Left colon (tissue), 2 donors: ENCODE measurements at regions not wholly inside any gene's neighbourhood (a gene's known extent, or its start where the extent isn't known, plus 50 kb on each side); places are given as distances from the start of the nearest gene placed in this dataset.
"Not testable (repeated sequence)": the region's sequence is repeated elsewhere in the genome, so short reads cannot be mapped to it uniquely, and the experiment has no call there.

Experiments used
- ATAC-seq: fragments of 200-7000 bp; cut with Tn5 transposase; one replicate; pipeline ENCODE4 v1.9.1; 2020; ENCODE audit warnings: mild to moderate bottlenecking, moderate library complexity
- DNase-seq, 2 donors: peaks; one replicate each; pipeline ENCODE4 v3.0.0-alpha.2; 2020
- intact Hi-C, 2 donors: fragments of 100-400 bp; cut with DNase I in 1 of 2; cut with micrococcal nuclease in 1 of 2; formaldehyde crosslinking; loops; one replicate each; pipeline versions ENCODE4 v1.11.2 to v1.14.0; 2022; cut with DNase I, micrococcal nuclease
- donor health status: DM: no; HTN: no; CAD: no.
- donor health status: DM: yes; HTN: yes; CAD: no.

DNA sequence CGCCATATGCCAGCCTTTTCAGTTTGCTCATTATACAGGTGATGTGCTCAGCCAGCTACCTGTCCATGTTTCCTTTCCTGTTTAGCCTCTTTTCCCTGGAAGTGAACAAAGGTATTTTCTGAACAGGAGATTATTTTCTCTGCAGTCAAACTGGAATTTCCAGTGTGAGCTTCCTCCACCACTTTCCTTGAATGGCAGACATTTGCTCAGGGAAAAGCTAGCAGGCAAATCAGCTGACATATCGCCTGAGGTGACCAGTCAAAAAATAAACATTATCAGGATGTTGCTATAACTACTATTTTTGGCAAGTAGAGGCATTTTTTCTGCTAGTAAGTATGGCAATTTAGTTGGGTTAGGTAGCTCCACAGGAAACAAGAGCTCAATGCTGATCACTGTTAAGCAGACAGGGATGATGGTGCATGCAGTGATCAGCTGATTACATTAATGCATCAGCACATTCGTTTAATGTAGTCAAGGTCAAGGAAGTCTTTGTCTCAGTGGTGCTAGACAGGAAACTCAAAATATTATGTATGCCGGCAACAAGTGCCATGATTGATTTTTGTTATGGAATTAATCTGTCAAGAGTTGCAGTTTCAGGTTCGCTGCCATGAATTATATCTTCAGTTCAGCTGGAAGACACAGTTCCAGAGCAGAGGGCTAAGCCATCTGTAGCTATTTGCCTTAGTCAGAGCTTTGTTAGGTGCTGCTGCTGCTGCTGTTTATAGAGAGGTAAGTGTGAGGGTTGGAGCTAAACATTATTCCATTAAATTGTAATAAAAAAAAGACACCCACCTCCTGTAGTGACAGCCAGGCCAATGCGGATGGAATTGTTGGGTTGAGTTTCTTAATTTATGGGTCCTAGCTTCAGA, 179.7 kb upstream of the ST6GALNAC5 start:
- no peak for DNase-seq
- intact Hi-C loops: no loop called here
- ATAC-seq: no peak

DNA sequence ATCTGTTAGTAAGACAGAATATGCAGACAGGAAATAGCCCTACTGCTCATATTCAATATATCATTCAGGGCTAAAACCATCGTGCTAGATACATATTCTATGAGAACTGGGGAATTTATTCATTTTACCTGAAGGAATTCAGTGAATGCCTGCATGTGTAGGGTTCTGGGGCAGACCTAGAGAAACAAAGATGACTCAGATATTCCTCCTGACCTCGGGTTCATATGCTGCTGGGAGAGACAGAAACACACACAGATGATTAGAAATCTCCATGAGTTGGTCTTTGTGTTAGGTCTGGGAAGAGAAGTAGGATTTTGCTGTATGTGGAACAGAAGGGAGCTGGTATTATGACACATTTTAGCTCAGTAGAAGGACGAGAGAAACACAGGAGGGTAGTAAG, 176.5 kb upstream of the ST6GALNAC5 start:
- DNase-seq (no peak), ATAC-seq (no peak)
- intact Hi-C loops: no loop called here

- intact Hi-C loops: no loop called here
- ATAC-seq: no peak
- DNase-seq: no peak
These were observed 171.7 kb upstream of the ST6GALNAC5 start for GRCh38 chr1:76695535-76695934.

GRCh38 chr1:76697361-76697760, 169.9 kb upstream of the ST6GALNAC5 start:
- ATAC-seq: no peak
- intact Hi-C loops: no loop called here
- no peak for DNase-seq

DNA sequence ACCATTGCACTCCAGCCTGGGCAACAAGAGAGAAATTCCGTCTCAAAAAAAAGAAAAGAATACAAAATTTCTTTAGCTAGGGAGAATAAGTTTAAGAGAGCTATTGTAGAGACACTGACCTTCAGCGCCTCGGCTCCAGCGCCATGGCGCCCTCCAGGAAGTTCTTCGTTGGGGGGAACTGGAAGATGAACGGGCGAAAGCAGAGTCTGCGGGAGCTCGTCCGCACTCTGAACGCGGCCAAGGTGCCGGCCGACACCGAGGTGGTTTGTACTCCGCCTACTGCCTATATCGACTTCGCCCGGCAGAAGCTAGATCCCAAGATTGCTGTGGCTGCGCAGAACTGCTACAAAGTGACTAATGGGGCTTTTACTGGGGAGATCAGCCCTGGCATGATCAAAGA, 167.6 kb upstream of the ST6GALNAC5 start:
- DNase-seq, intact Hi-C loops, ATAC-seq: not testable (repeated sequence)

- ATAC-seq, intact Hi-C loops: not testable (repeated sequence)
These were observed 167.1 kb upstream of the ST6GALNAC5 start for GRCh38 chr1:76700200-76700599.

DNA sequence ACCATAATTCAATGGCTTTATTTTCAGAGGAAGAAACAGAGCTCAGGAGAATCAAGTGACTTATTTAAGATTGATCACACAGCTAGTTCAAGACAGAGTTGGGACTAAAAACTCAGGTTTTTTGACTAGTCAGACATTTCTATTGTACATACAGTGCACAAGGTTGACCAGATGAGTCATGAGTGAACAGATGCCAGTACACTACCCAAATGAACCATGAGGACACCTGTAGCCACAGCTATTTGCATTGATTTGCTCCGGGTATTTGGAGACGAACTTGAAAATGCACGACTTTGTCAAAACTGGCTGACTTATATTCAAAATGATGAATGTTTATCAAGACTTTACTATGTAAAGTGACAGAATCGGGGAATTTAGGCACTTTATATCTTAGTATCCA, 161.7 kb upstream of the ST6GALNAC5 start:
- intact Hi-C loops: no loop called here
- no peak for ATAC-seq
- DNase-seq: no peak

More at GRCh38 chr1:76700200-76700599, 167.1 kb upstream of the ST6GALNAC5 start:
- not testable (repeated sequence) for DNase-seq

GRCh38 chr1:76713535-76713934, 153.7 kb upstream of the ST6GALNAC5 start:
- intact Hi-C loops: no loop called here
- DNase-seq (no peak), ATAC-seq (no peak)

DNA sequence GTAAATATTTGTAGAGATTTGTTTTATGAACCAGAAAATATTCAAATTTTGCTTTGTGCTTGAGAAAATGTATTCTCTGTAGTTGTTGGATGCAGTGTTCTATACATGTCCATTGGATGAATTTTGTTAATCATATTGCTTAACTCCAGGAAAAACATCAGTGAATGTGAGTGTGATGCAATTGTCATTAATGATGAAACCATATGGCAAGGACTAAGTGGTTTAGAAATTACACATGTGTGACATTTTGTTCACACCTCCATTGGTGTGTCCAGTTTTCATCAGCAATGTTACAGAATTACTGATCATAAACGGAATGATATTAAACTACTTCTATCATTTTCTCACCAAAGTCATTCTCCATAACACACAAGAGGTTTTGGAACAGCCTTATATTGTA, 151.8 kb upstream of the ST6GALNAC5 start:
- no peak for DNase-seq

GRCh38 chr1:76723949-76724348, 143.3 kb upstream of the ST6GALNAC5 start:
- ATAC-seq: no peak
- intact Hi-C loops: no loop called here
- no peak for DNase-seq

More for the DNA sequence above, 151.8 kb upstream of the ST6GALNAC5 start:
- ATAC-seq: no peak
- intact Hi-C loops: no loop called here

- DNase-seq (no peak), ATAC-seq (no peak)
- intact Hi-C loops: no loop called here
These were observed 142.5 kb upstream of the ST6GALNAC5 start for GRCh38 chr1:76724816-76725215.

GRCh38 chr1:76725864-76726619, 141.2 kb upstream of the ST6GALNAC5 start:
- intact Hi-C loops: no loop called here
- ATAC-seq (peak; percentile 55), DNase-seq (no peak)

- ATAC-seq: no peak
- intact Hi-C loops: no loop called here
- DNase-seq: no peak
These were observed 139.8 kb upstream of the ST6GALNAC5 start for GRCh38 chr1:76727520-76727919.

- intact Hi-C loops: no loop called here
- DNase-seq (no peak), ATAC-seq (no peak)
These were observed 138.1 kb upstream of the ST6GALNAC5 start for GRCh38 chr1:76729142-76729541.

DNA sequence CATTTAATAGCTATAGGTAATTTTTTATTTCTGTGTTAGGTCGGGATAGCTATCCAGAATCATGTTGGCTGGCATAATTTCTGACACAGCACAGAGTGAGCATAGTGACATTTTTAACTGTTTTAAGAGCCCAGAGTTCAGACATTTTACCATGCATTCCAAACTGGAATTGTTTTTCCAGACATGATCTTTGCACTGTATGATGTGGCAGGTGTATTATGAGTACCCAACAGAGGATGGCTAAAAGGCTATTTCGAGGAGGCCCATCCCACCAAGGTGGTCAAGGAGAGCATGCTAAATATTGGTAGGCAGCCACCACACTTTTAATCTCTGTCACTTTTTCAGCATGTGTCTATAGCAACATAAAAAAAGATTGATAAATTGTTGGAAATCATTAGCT, 137.3 kb upstream of the ST6GALNAC5 start:
- ATAC-seq (no peak), DNase-seq (no peak)
- intact Hi-C loops: no loop called here

- DNase-seq, ATAC-seq, intact Hi-C loops: not testable (repeated sequence)
These were observed 128.9 kb upstream of the ST6GALNAC5 start for GRCh38 chr1:76738355-76738754.

- ATAC-seq, intact Hi-C loops: not testable (repeated sequence)
- peak in 1 of 2 donors; percentile 31 for DNase-seq
These were observed 126.3 kb upstream of the ST6GALNAC5 start for GRCh38 chr1:76740956-76741355.

DNA sequence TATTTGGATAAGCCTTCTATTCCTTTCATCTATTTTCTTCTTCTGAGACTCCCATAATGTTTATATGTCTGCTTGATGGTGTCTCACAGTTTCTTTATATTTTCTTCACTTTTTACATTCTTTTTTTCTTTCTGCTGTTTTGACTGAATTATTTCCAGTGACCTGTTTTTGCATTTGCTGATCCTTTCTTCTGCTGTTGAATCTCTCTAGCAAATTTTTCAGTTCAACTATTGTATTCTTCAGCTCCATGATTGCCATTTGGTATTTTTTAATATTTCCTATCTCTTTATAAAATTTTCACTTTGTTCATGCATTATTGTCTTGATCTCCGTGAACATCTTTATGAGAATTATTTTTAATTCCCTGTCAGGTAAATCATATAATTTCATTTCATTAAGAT, 122.3 kb upstream of the ST6GALNAC5 start:
- ATAC-seq (no peak), DNase-seq (no peak)
- intact Hi-C loops: no loop called here

DNA sequence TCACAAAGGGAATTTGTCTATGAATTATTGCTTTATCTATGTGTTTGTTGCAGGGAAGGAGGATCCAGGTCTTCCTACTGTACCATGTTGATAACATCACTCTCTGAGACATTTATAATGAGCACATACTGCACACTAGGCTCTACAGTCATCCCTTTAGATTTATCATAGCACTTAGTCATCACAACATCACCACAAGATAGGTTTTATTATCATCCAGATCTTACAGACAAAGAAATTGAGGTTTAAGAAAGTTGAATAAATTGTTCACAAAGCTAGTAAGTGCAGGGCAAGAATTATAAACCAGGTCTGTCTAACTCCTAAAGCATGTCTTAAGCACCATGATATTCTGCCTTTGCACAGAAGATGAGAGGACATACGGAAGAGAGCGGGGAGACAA, 121.1 kb upstream of the ST6GALNAC5 start:
- no peak for DNase-seq
- intact Hi-C loops: no loop called here
- ATAC-seq: no peak

GRCh38 chr1:76754730-76755129, 112.5 kb upstream of the ST6GALNAC5 start:
- intact Hi-C loops: no loop called here
- ATAC-seq: no peak
- DNase-seq: no peak
